Hepatocyte (in vitro differentiated cells): ENCODE measurements at regions not wholly inside any gene's neighbourhood (a gene's known extent, or its start where the extent isn't known, plus 50 kb on each side); places are given as distances from the start of the nearest gene placed in this dataset.

Experiments used
- EZH2 ChIP-seq: fragments of 200-600 bp; sonication (generic); IDR thresholded peaks from 2 replicates; pipeline ENCODE4 v1.6.1; 2016; ENCODE audit warnings: antibody characterized with exemption, mild to moderate bottlenecking, borderline replicate concordance
- TF ChIP-seq, protein P1 (sequence below): fragments of 200-600 bp; sonication (generic); IDR thresholded peaks from 2 replicates; pipeline ENCODE4 v1.5.1; 2016; ENCODE audit warnings: antibody characterized with exemption, mild to moderate bottlenecking; ENCODE audit not compliant: poor library complexity

DNA sequence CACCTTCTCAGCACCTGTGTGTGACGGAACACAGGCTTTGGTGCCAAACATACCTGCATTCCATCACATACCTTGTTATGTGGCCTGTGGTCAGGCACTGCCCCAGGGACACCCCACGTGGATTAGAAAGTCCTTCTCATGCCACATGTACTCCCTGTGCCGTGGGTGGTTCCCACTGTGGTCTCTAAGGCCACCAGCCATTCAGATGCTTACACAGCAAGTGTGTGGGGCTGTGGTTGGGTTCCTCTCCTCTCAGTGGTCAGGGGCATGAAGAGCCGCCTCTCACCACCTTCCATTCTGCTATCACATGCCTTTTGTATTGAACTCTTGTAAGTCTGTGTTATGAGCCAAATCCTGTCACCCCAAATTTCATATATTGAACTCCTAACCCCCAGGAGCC lies 85.1 kb upstream of the IGFBP3 start:
- TF ChIP-seq, protein P1, sequence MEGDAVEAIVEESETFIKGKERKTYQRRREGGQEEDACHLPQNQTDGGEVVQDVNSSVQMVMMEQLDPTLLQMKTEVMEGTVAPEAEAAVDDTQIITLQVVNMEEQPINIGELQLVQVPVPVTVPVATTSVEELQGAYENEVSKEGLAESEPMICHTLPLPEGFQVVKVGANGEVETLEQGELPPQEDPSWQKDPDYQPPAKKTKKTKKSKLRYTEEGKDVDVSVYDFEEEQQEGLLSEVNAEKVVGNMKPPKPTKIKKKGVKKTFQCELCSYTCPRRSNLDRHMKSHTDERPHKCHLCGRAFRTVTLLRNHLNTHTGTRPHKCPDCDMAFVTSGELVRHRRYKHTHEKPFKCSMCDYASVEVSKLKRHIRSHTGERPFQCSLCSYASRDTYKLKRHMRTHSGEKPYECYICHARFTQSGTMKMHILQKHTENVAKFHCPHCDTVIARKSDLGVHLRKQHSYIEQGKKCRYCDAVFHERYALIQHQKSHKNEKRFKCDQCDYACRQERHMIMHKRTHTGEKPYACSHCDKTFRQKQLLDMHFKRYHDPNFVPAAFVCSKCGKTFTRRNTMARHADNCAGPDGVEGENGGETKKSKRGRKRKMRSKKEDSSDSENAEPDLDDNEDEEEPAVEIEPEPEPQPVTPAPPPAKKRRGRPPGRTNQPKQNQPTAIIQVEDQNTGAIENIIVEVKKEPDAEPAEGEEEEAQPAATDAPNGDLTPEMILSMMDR: no peak
- TF ChIP-seq EZH2: no peak
